HG03571 (cell line): ENCODE measurements at regions not wholly inside any gene's neighbourhood (a gene's known extent, or its start where the extent isn't known, plus 50 kb on each side); places are given as distances from the start of the nearest gene placed in this dataset.

Experiments
- ATAC-seq: cut with Tn5 transposase; IDR thresholded peaks from one replicate; pipeline ENCODE4 v1.9.1; 2021; ENCODE audit not compliant: unreplicated experiment

GRCh38 chrX:39458779-39459178 lies 639.0 kb downstream of the BCOR start:
- ATAC-seq: no peak

- ATAC-seq: no peak
These were observed 638.6 kb downstream of the BCOR start for GRCh38 chrX:39459204-39459603.

- ATAC-seq: no peak
These were observed 637.8 kb downstream of the BCOR start for GRCh38 chrX:39459952-39460351.

- no peak for ATAC-seq
These were observed 637.3 kb downstream of the BCOR start for GRCh38 chrX:39460499-39460898.

GRCh38 chrX:39462835-39463234 lies 634.9 kb downstream of the BCOR start:
- no peak for ATAC-seq

- ATAC-seq: no peak
These were observed 633.5 kb downstream of the BCOR start for GRCh38 chrX:39464253-39464652.

GRCh38 chrX:39465467-39465866 lies 632.3 kb downstream of the BCOR start:
- ATAC-seq: no peak

- no peak for ATAC-seq
These were observed 631.9 kb downstream of the BCOR start for GRCh38 chrX:39465906-39466305.

- no peak for ATAC-seq
These were observed 628.6 kb downstream of the BCOR start for GRCh38 chrX:39469126-39469525.

- no peak for ATAC-seq
These were observed 627.0 kb downstream of the BCOR start for GRCh38 chrX:39470588-39471407.

GRCh38 chrX:39472161-39472560 lies 625.6 kb downstream of the BCOR start:
- no peak for ATAC-seq

GRCh38 chrX:39473812-39474211 lies 623.9 kb downstream of the BCOR start:
- no peak for ATAC-seq

- ATAC-seq: no peak
These were observed 622.4 kb downstream of the BCOR start for GRCh38 chrX:39475372-39475771.

- ATAC-seq: no peak
These were observed 621.1 kb downstream of the BCOR start for GRCh38 chrX:39476604-39477021.

- no peak for ATAC-seq
These were observed 620.6 kb downstream of the BCOR start for GRCh38 chrX:39477031-39477761.

- ATAC-seq: no peak
These were observed 620.0 kb downstream of the BCOR start for GRCh38 chrX:39477762-39478120.

- ATAC-seq: no peak
These were observed 617.9 kb downstream of the BCOR start for GRCh38 chrX:39479856-39480255.

GRCh38 chrX:39480963-39481362 lies 616.8 kb downstream of the BCOR start:
- ATAC-seq: no peak

- no peak for ATAC-seq
These were observed 616.1 kb downstream of the BCOR start for GRCh38 chrX:39481621-39482020.

- ATAC-seq: no peak
These were observed 613.3 kb downstream of the BCOR start for GRCh38 chrX:39484159-39485068.

- no peak for ATAC-seq
These were observed 610.4 kb downstream of the BCOR start for GRCh38 chrX:39487166-39487968.
